GM12892 (cell line): ENCODE measurements at regions not wholly inside any gene's neighbourhood (a gene's known extent, or its start where the extent isn't known, plus 50 kb on each side); places are given as distances from the start of the nearest gene placed in this dataset.
"Not testable (repeated sequence)": the region's sequence is repeated elsewhere in the genome, so short reads cannot be mapped to it uniquely, and the experiment has no call there.

ENCODE experiments used
- DNase-seq: peaks from one replicate; pipeline ENCODE4 v3.0.0; 2011; ENCODE audit not compliant: insufficient read length
- FAIRE-seq: peaks from 2 replicates; lab custom pipeline; 2011; peaks lifted over from hg19 to GRCh38; lab: Jason Lieb, UNC
- POLR2A ChIP-seq: IDR thresholded peaks from 2 replicates; pipeline ENCODE4 v1.6.1; 2011; ENCODE audit warnings: low read depth, low read length, control low read depth
- POLR2AphosphoS5 ChIP-seq: IDR thresholded peaks from 2 replicates; pipeline ENCODE4 v1.6.1; 2011; ENCODE audit warnings: low read depth, low read length, control low read depth
- TAF1 ChIP-seq: IDR thresholded peaks from 2 replicates; pipeline ENCODE4 v1.6.1; 2011; ENCODE audit warnings: low read depth, mild to moderate bottlenecking, control low read depth, low read length, borderline replicate concordance

DNA sequence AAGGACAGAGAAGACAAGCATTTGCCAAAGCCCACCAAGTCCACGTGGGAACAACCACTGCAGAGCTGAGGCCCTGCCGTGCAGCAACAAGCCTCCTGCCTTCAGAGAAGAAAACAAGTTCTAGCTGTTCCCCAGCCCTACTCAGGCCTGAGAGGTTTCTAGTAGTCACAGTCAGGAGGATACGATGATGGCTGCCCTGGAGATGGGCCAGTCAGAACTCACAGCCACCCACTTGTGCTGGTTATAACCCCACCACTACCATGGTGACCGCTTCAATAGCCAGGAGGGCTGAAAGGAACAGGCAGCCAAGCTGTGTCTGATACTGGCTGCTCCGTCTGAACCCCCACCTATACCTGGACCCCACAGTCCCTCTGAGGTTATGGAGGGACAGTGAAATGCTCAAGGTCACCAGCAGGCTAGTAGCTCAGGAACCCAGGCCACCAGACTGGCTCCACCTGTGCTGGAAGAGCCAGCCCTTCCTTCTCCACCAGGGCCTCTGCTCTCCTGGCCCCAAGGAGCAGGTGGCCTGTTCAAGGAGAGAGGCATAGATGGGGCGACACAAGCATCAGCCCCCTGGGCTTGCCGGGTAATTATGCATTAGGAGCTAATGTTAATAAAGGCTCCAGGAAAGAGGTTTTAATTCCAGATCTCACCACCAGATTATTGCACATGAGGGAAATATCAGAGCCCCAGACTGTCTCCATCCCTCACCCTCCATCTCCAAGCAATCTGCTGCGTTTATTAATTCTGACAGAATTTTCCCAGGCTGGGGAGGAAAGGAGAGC lies 125.8 kb upstream of the PCBD1 start:
- FAIRE-seq (no peak), DNase-seq (no peak)
- TF ChIP-seq TAF1: no peak
- no peak for TF ChIP-seq POLR2AphosphoS5
- no peak for TF ChIP-seq POLR2A

DNA sequence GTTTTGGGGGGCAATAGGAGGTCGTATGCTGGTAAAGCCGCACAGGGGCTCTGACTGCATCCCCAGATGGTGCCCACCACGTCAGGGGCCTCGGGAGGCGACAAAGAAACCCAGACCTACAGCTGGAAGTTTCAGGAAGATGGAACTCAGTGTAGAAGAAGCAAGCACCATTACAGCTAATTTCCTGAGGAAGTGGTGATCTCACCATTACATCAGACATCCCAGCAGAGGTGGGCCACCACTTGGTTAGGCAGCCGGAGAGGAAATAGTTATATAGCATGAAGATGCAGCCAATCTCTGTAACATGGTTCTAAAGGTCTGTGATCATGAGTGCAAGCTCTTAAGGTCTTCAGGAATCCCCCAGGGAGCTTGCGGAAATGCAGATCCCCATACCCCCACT lies 127.3 kb upstream of the PCBD1 start:
- no peak for DNase-seq
- no peak for FAIRE-seq
- TF ChIP-seq POLR2AphosphoS5 (no peak), TAF1 (no peak), POLR2A (no peak)

DNA sequence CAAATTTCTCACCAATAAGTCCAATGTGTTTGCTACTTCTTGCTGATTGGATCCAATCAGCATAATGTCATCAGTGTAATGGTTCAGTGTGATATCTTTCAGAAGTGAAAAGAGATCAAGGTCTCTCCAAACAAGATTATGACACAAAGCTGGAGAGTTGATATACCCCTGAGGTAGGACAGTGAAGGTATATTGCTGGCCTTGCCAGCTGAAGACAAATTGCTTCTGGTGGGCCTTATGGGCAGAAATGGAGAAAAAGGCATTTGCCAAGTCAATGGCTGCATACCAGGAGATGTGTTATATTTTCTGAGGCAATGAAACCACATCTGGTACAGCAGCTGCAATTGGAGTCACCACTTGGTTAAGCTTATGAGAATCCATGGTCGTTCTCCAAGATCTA lies 131.7 kb upstream of the PCBD1 start:
- not testable (repeated sequence) for DNase-seq

DNA sequence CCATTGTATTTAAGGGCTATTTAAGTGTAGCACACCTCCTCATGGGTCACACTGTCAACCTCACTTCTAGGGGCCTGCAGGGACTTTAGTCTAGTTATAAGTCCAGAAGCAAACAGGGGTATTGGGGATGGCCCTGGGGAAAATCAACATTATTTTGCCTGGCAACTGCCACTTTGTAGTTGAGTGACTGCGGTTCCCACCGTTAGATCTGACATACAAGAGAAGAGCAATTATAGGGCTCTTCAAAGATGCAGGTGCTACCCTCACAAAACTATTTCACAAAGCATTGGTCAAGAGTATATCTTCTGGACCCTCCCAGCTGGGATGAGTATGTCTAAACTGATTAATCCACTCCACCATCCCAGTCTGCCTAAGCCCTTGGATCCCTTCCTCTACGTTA lies 133.0 kb upstream of the PCBD1 start:
- TF ChIP-seq POLR2AphosphoS5 (no peak), POLR2A (no peak), TAF1 (no peak)
- no peak for DNase-seq
- no peak for FAIRE-seq

More for the DNA sequence above, 131.7 kb upstream of the PCBD1 start:
- not testable (repeated sequence) for FAIRE-seq

DNA sequence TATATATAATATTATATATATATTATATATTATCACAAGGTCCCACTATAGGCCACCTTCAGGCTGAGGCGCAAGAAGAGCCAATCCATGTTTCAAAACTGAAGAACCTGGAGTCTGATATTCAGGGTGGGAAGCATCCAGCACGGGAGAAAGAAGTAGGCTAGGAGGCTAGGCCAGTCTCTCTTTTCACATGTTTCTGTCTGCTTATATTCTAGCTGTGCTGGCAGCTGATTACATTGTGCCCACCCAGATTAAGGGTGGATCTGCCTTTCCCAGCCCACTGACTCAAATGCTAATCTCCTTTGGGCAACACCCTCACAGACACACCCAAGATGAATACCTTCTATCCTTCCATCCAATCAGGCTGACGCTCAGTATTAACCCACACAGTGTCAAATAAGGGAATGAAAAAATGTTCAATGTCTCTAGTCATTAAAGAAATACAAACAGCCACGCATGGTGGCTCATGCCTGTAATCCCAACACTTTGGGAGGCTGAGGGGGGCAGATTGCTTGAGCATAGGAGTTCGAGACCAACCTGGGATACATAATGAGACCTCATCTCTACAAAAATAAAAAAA lies 135.4 kb upstream of the PCBD1 start:
- no peak for FAIRE-seq
- TF ChIP-seq POLR2A (no peak), TAF1 (no peak), POLR2AphosphoS5 (no peak)

DNA sequence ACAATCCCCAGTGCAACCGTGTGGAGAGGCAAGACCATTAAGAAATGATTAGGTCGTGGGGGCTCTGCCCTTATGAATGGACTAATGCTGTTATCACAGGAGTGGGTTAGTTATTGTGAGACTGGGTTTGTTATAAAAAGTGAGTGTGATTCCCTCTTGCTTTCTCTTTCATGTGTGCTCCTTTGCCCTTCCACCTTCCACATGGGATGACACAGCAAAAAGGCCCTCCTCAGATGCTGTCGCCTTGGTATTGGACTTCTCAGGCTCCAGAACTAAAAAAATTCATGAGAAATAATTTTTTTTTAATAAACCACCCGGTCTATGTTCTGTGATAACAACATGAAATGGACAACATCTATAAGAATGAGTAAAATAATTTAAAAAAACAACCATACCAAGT lies 136.1 kb upstream of the PCBD1 start:
- TF ChIP-seq POLR2A (no peak), TAF1 (no peak), POLR2AphosphoS5 (no peak)
- DNase-seq (no peak), FAIRE-seq (no peak)

More for the DNA sequence above, 135.4 kb upstream of the PCBD1 start:
- DNase-seq: no peak

DNA sequence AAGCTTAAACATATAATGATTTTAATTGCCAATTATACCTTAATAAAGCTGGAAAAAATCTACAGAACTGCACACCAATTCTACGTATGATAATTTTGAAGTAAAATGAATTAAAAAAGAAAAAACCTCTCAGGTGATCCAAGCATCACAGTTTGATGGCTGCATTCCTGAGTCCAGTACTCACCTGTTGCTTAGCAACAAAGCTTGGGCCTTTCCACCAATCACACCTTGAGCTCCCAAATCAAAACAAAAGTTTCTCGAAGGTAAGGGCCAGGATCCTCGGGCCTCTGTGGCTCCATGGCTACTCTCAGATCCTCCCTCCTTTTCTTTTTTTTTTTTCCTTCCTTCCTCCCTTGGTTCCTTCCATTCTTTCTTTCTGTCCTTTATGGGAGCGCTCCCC lies 137.2 kb upstream of the PCBD1 start:
- DNase-seq (no peak), FAIRE-seq (no peak)
- TF ChIP-seq POLR2A: no peak
- no peak for TF ChIP-seq TAF1
- no peak for TF ChIP-seq POLR2AphosphoS5

DNA sequence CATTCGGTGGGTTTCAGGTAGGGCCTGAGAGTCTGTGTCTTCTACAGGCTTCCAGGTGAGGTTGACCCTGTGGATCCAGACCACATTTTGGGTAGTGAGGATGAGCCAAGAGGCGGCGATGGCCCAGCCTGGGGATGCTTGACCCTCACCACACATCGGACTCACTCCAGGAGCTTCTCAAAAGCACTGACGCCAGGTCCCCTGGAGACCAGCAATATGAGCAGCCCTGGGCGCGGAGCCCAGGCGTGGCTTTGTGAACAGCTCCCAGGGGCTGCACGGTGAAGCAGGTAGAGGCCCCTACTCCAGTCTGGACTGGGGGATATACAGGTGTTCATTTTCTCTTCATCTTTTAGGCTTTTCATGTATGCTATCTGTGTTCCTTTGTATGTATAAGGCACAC lies 139.7 kb upstream of the PCBD1 start:
- no peak for TF ChIP-seq POLR2A
- no peak for TF ChIP-seq POLR2AphosphoS5
- no peak for TF ChIP-seq TAF1
- DNase-seq (no peak), FAIRE-seq (no peak)

DNA sequence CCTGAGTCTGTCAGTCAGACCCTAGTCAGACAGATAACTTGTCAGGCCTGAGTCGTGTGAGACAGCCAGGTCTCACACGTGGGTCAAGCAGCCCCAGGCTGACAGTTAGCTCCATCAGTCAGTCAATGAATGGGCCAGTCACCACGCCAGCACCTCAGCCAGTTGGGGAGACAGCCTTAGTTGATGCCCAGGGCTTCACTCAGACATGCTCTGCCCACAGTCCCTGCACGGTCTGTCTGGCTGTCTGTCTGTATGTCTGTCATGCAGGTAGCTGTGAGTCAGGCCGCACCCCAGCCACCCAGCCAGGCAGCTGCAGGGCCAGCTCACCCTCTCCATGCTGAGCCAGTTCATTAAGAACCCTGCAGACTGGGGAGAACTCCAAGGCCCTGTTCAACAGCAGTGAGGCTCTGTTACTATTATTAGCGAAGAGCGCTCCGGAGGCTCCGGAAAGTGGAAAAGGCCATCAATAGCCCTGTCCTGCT lies 141.1 kb upstream of the PCBD1 start:
- DNase-seq (no peak), FAIRE-seq (no peak)
- TF ChIP-seq POLR2AphosphoS5 (no peak), TAF1 (no peak), POLR2A (no peak)

DNA sequence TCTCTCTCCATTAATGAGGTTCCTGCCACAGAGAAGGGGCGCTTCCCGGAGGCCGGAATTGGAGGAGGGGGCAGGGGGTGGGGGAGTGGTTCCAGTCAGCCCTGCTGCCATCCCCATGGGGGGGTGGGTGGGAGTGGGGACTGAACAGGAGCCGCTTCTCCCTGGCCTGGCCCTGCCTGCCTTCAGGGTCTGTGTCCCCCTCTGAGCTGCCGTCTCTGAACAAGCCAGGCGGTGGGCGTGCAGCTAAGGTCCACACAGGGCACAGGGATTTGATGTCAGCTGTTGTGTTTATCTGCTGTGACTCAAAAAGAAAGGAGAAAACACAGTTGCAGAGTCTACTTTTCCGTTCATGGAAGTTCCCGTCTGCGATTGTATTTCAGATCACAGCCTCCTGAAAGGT lies 141.5 kb upstream of the PCBD1 start:
- no peak for DNase-seq
- TF ChIP-seq TAF1 (no peak), POLR2A (no peak), POLR2AphosphoS5 (no peak)

DNA sequence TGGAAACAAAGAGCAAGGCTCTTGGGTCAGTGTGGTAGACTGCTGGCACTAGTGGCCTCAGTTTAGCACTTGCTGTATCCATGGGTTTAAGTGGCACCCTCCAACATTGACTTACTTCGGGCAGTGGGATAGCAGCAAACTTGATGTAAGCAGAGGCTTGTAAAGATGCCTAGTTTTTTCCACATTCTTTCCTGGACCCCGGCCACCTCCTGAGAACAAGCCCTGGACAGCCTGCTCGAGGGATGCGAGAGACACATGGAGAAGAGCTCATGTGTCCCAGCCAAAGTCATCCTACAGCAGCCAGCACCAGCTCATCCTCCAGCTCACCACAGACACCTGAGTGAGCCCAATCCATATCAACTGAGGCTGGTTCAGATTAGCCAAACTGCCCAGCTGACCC lies 142.7 kb upstream of the PCBD1 start:
- no peak for DNase-seq
- TF ChIP-seq POLR2AphosphoS5 (no peak), POLR2A (no peak)
- FAIRE-seq: no peak

More for the DNA sequence above, 141.5 kb upstream of the PCBD1 start:
- no peak for FAIRE-seq

DNA sequence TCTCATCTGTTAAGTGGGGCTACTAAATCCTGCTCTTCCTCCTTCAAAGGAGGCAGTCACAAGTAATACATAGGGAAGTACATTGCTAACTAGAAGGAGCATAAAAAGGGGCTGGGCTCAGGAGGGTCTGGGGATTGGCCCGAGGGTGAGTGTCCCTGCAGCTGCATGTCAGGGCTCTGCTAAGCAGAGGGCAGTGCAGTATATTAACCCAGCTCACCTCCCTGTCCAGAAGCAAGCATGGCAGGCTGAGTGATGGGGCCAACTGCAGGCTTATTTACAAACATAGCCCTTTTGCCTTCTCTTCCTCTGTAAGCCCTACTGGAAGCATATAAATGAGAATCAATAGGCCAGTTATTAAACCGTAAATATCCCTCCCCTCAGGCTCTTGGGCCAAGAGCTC lies 143.2 kb upstream of the PCBD1 start:
- TF ChIP-seq POLR2A (no peak), POLR2AphosphoS5 (no peak), TAF1 (no peak)
- DNase-seq (no peak), FAIRE-seq (no peak)

DNA sequence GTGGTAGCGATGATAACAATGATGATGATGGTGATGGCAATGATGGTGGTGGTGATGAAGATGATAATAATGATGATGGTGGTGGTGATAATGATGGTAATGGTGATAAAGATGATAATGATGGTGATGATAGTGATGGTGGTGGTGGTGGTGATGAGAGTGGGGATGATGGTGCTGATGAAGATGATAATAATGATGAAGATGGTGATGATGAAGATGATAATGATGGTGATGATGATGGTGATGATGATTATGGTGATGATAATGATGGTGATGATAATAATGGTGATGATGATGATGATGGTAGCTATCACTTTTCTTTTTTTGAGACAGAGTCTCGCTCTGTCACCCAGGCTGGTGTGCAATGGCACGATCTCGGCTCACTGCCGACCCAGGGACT lies 144.5 kb upstream of the PCBD1 start:
- no peak for TF ChIP-seq POLR2AphosphoS5
- no peak for TF ChIP-seq POLR2A
- TF ChIP-seq TAF1: no peak
- FAIRE-seq (no peak), DNase-seq (no peak)
